ENCODE measurements at regions not wholly inside any gene's neighbourhood (a gene's known extent, or its start where the extent isn't known, plus 50 kb on each side); places are given as distances from the start of the nearest gene placed in this dataset.
A peak's percentile ranks its signal among the peaks of the same experiment; 100 is the strongest.

DNA sequence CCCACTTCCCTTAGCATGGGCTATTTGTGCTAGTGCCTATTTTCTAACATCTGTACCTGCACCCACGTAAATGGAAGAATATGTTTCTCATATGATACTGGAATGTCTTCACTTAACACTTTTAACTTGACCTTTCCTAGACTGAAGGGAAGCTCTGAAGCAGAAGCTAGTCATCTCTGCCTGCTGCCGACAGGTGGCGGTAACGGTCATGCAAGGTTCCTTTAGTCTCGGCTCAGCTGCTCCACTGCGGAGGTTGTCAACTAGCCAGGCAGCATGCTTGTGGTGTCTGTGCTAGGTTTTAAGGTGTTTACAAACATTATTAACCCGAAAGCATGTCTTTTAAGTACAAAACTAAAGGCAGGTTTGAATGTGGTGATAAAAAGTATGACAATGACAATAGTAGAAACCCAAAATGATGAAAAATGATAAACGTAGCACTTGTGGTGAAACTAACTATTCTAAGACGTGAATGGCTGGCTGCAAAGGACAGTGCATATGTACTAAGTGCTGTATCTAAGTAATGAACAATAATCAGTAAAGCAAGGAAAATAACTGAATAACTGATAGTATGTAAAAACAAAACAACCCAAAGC is 117.2 kb downstream of the GRIN2B start:
- Histone ChIP-seq H3K4me1 (ENCODE audit: low read depth, poor library complexity, severe bottlenecking) (no peaks in the 10 kb centered on the region), H3K9ac (no peak overlapping the region), H2AFZ (ENCODE audit: low read depth) (no peak overlapping the region), H4K20me1 (ENCODE audit: insufficient read depth) (no peaks in the 10 kb centered on the region), H3K79me2 (ENCODE audit: insufficient read depth, low read depth) (no peaks in the 10 kb centered on the region), H3K4me3 (IDR thresholded peaks at IDR 0.05; ENCODE audit: insufficient read depth, low read depth, low read length) (no peak overlapping the region), H3K36me3 (ENCODE audit: insufficient read depth) (no peaks in the 10 kb centered on the region), H3K27ac (no peak overlapping the region), H3K4me2 (no peak overlapping the region), H3K27me3 (ENCODE audit: insufficient read depth, low read depth) (no peaks in the 10 kb centered on the region)
- TF ChIP-seq, protein P1, sequence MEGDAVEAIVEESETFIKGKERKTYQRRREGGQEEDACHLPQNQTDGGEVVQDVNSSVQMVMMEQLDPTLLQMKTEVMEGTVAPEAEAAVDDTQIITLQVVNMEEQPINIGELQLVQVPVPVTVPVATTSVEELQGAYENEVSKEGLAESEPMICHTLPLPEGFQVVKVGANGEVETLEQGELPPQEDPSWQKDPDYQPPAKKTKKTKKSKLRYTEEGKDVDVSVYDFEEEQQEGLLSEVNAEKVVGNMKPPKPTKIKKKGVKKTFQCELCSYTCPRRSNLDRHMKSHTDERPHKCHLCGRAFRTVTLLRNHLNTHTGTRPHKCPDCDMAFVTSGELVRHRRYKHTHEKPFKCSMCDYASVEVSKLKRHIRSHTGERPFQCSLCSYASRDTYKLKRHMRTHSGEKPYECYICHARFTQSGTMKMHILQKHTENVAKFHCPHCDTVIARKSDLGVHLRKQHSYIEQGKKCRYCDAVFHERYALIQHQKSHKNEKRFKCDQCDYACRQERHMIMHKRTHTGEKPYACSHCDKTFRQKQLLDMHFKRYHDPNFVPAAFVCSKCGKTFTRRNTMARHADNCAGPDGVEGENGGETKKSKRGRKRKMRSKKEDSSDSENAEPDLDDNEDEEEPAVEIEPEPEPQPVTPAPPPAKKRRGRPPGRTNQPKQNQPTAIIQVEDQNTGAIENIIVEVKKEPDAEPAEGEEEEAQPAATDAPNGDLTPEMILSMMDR (conservative IDR thresholded peaks at IDR 0.05; ENCODE audit: low read depth, low read length), result peak; percentile 63

DNA sequence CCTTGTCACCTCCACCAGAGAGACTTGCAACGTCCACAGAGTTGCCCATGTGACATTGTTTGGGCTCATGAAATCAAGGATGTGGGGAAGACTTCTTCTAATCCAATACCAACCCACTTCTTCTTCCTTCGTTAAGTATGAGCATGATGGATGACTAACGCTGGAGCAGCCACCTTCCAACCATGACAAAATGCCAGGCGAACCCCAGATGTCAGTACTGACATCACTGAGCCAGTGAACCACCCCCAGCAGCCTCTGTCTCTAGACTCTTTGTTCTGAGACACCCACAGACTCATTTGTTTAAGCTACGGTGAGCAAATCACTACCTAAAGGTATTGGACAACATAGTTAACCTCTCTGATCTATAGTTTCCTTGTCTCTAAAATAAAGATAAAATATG is 123.7 kb downstream of the GRIN2B start:
- no peaks in the 10 kb centered on the region for H3K4me1 ChIP-seq (ENCODE audit: low read depth, poor library complexity, severe bottlenecking)
- H3K9ac ChIP-seq, result no peak overlapping the region
- H4K20me1 ChIP-seq (ENCODE audit: insufficient read depth), result no peaks in the 10 kb centered on the region
- H3K4me3 ChIP-seq (IDR thresholded peaks at IDR 0.05; ENCODE audit: insufficient read depth, low read depth, low read length), result no peak overlapping the region
- no peaks in the 10 kb centered on the region for H3K36me3 ChIP-seq (ENCODE audit: insufficient read depth)
- no peak overlapping the region for H2AFZ ChIP-seq (ENCODE audit: low read depth)
- no peak overlapping the region for H3K4me2 ChIP-seq
- no peaks in the 10 kb centered on the region for H3K27me3 ChIP-seq (ENCODE audit: insufficient read depth, low read depth)
- TF ChIP-seq, protein P1 (conservative IDR thresholded peaks at IDR 0.05; ENCODE audit: low read depth, low read length), result no peak
- H3K27ac ChIP-seq, result no peak overlapping the region
- H3K79me2 ChIP-seq (ENCODE audit: insufficient read depth, low read depth), result no peaks in the 10 kb centered on the region

DNA sequence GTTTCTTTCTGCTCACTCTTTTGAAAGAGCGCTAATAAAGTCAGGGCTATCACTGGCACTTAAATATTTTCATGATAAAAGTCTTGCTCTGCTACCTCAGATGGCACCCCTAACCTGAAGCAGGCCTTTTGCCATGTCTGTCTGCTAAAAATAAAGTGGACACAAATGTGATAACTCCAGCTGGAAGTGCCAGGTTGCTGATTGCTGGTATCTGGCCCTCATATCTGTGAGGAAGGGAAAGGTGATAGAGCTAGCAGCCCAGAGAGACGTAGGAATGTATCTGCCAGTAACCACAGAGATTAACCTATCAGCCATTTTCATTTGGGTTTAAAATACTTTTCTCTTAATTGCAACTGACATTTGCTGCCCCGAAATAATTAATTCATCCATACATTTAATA is 127.9 kb downstream of the GRIN2B start:
- no peak overlapping the region for H2AFZ ChIP-seq (ENCODE audit: low read depth)
- H3K27me3 ChIP-seq (ENCODE audit: insufficient read depth, low read depth), result no peaks in the 10 kb centered on the region
- H3K79me2 ChIP-seq (ENCODE audit: insufficient read depth, low read depth), result no peaks in the 10 kb centered on the region
- no peaks in the 10 kb centered on the region for H4K20me1 ChIP-seq (ENCODE audit: insufficient read depth)
- TF ChIP-seq, protein P1 (conservative IDR thresholded peaks at IDR 0.05; ENCODE audit: low read depth, low read length), result no peak
- no peak overlapping the region for H3K27ac ChIP-seq
- H3K4me3 ChIP-seq (IDR thresholded peaks at IDR 0.05; ENCODE audit: insufficient read depth, low read depth, low read length), result no peak overlapping the region
- H3K4me1 ChIP-seq (ENCODE audit: low read depth, poor library complexity, severe bottlenecking), result no peaks in the 10 kb centered on the region
- no peak overlapping the region for H3K9ac ChIP-seq
- H3K36me3 ChIP-seq (ENCODE audit: insufficient read depth), result no peaks in the 10 kb centered on the region
- no peak overlapping the region for H3K4me2 ChIP-seq

DNA sequence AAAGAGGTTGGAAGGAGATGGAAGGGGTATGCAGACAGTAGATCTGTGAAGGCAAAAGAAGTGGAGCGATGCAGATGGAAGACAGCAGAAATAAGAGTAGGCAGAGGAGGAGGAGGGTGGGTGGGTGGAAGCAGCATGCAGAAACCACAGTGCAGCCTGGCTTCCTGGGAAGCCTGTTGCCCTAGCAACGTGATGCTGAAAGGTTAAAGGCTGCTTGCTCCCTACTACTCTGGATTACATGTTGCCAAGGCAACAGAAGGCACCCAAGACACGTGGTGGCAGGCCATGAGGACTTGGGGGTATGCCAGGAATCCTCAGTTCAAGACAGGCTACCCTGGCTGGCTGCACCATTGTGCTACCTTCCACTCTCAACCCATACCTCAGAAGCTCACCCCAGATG is 129.6 kb downstream of the GRIN2B start:
- no peak overlapping the region for H3K4me2 ChIP-seq
- TF ChIP-seq, protein P1 (conservative IDR thresholded peaks at IDR 0.05; ENCODE audit: low read depth, low read length), result no peak
- no peak overlapping the region for H3K4me3 ChIP-seq (IDR thresholded peaks at IDR 0.05; ENCODE audit: insufficient read depth, low read depth, low read length)
- no peaks in the 10 kb centered on the region for H3K36me3 ChIP-seq (ENCODE audit: insufficient read depth)
- H3K27ac ChIP-seq, result no peak overlapping the region
- H3K4me1 ChIP-seq (ENCODE audit: low read depth, poor library complexity, severe bottlenecking), result no peaks in the 10 kb centered on the region
- no peaks in the 10 kb centered on the region for H3K27me3 ChIP-seq (ENCODE audit: insufficient read depth, low read depth)
- no peaks in the 10 kb centered on the region for H4K20me1 ChIP-seq (ENCODE audit: insufficient read depth)
- H3K9ac ChIP-seq, result no peak overlapping the region
- no peak overlapping the region for H2AFZ ChIP-seq (ENCODE audit: low read depth)
- H3K79me2 ChIP-seq (ENCODE audit: insufficient read depth, low read depth), result no peaks in the 10 kb centered on the region
